Lower leg skin (tissue), 4 donors: ENCODE measurements at regions not wholly inside any gene's neighbourhood (a gene's known extent, or its start where the extent isn't known, plus 50 kb on each side); places are given as distances from the start of the nearest gene placed in this dataset.

Source experiments
- DNase-seq, 2 donors: peaks; one replicate each; pipeline ENCODE4 v3.0.0-alpha.2; 2019; ENCODE audit warnings: low spot score in 2 of 2
- H3K4me3 ChIP-seq: fragments of 200-600 bp; sonication (generic); 2 replicates; pipeline ENCODE4 v1.5.1; 2017; ENCODE audit warnings: mild to moderate bottlenecking, low read depth; ENCODE audit not compliant: poor library complexity, severe bottlenecking
- POLR2A ChIP-seq, 2 donors: fragments of 450-650 bp; IDR thresholded peaks; one replicate each; pipeline ENCODE4 v1.6.1; 2016 to 2017; ENCODE audit warnings: antibody characterized with exemption in 2 of 2, mild to moderate bottlenecking in 1 of 2, moderate library complexity in 1 of 2
- WGBS, 2 donors: methylation state at CpG; one replicate each; pipeline ENCODE4 v1.1.5; 2018; 5-methylcytosine and 5-hydroxymethylcytosine counted together
- intact Hi-C: fragments of 100-400 bp; cut with DNase I; formaldehyde crosslinking; loops from one replicate; pipeline ENCODE4 v1.15.0; 2023; ENCODE audit warnings: low total_unique reads
- TF ChIP-seq, protein P1 (sequence below), 3 donors: fragments of 450-650 bp; IDR thresholded peaks; one replicate each; pipeline ENCODE4 v1.5.1; 2016; ENCODE audit warnings: antibody characterized with exemption in 3 of 3, mild to moderate bottlenecking in 3 of 3, moderate library complexity in 2 of 3

DNA sequence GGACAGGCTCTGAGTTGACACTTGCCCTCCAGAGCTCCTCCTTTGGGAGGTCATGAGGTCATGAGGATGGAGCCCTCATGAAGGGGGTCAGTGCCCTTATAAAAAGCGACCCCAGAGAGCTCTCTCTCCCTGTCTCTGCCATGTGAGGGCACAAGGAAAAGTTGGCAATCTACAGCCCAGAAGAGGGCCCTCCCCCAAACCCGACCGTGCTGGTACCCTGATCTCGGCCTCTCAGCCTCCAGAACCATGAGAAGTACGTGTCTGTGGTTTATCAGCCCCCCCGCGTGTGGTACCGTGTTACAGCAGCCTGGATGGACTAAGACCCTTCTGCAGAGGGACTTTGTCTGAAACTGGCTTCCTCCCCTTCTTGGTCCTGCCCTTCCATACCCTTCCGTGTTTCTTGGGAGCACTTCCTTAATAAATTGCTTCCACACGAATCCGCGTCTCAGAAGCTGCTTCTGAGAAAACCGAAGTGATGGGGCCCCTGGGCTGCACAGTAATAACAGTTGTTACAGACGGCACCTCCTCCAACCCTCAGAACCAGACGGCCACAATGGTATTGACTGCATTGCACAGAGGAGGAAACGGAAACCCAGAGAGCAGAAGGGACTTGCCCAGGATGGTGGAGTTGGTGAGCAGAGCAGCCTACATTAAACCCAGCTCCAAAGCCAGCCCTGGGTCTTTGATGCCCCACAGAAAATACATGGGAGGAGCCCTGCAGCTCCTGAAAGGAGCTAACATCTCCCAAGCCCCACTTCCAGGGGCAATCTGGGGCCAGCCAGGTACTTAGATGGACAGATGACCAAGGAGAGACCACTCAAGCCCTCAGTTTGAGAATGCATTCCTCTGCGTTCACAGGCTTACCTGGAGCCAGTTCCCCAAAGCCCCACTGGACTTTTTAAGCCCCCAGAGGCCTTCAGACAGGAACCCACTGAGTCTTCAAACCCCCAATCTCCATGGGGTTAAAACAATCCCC is 242.7 kb downstream of the BCOR start:
- intact Hi-C loops = no loop called here
- DNase-seq = no peak
- WGBS, 2 donors = 78 to 89% methylated on average over 14 to 17 of the region's 17 CpGs
- TF ChIP-seq POLR2A (IDR thresholded peaks at IDR 0.05) = no peak
- TF ChIP-seq, protein P1, sequence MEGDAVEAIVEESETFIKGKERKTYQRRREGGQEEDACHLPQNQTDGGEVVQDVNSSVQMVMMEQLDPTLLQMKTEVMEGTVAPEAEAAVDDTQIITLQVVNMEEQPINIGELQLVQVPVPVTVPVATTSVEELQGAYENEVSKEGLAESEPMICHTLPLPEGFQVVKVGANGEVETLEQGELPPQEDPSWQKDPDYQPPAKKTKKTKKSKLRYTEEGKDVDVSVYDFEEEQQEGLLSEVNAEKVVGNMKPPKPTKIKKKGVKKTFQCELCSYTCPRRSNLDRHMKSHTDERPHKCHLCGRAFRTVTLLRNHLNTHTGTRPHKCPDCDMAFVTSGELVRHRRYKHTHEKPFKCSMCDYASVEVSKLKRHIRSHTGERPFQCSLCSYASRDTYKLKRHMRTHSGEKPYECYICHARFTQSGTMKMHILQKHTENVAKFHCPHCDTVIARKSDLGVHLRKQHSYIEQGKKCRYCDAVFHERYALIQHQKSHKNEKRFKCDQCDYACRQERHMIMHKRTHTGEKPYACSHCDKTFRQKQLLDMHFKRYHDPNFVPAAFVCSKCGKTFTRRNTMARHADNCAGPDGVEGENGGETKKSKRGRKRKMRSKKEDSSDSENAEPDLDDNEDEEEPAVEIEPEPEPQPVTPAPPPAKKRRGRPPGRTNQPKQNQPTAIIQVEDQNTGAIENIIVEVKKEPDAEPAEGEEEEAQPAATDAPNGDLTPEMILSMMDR (IDR thresholded peaks at IDR 0.05) = no peak
- no peak overlapping the region for H3K4me3 ChIP-seq

DNA sequence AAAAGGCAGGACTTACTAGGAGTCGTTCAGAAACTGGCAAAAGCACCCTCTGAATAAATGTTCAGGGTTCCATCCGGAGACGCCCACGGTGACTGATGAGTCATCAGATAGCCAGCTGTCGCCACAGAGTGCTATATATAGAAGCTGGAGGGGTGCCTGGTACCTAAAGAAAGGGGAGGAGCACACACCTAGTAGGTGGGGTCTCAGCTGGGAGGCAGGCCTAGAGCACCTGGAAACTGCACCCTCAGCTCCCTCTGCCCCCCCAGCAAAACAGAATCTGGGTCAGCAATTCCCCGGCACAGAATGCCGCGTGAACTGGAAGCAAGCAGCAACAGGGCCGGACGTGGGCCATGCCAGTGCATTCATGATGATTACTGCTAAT is 242.0 kb downstream of the BCOR start:
- 43 to 60% methylated on average over 1 to 10 of the region's 10 CpGs for WGBS, 2 donors
- peak in 1 of 2 donors; percentile 14 for DNase-seq
- TF ChIP-seq POLR2A (IDR thresholded peaks at IDR 0.05) = no peak
- TF ChIP-seq, protein P1 (IDR thresholded peaks at IDR 0.05) = no peak
- intact Hi-C loops = no loop called here
- no peak overlapping the region for H3K4me3 ChIP-seq

DNA sequence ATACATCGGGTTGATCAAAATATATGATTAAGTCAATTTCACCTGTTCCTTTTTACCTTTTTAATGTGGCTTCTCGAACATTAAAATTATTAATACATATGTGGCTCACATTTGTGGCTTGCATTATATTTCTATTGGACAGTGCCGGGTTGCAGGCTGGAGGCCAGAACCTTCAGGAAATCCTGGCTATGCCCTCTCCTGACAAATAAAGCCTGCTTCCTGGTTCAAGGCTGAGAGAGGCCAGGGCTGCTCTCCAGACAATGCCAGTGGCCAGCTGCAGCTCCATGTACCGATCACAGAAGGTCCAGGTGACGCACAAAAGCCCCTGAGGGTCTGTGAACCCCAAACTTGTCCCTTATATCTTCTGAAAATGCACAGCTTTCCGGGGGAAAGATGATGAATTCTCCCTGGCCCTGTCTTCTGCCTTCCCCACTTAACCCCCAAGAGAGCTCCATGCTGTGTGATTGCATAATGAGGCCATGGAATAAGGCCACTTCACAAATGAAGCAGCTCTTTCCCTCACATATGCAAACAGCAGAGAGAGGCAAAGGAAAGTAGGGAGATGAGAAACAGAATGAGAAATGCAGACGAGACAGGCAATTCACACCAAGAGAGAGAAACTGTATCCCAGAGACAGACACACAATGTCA is 241.2 kb downstream of the BCOR start:
- H3K4me3 ChIP-seq = no peak overlapping the region
- intact Hi-C loops = no loop called here
- TF ChIP-seq, protein P1 (IDR thresholded peaks at IDR 0.05) = no peak
- no peak for TF ChIP-seq POLR2A (IDR thresholded peaks at IDR 0.05)
- DNase-seq = no peak
- WGBS, 2 donors = 69 to 73% methylated on average over 6 to 7 of the region's 7 CpGs

DNA sequence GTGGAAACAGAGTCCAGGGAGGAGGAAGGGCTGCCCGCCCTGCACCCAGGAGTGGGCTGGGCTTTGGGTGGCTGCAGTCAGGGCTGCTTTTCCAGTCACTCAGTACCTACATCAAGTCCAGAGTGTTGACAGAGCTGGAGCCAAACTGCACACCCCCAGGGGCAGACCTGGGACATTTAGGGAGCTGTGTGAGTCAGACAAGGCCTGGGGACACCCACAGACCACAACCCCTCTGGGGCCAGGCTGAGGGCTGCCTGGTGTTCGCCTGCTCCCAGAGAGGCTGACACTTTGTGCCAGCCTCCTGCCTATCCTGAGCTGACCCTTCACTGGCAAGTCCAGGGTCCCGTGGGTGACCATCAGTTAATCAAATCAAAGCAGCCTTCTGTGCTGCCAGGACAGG is 240.0 kb downstream of the BCOR start:
- WGBS, 2 donors = 68 to 81% methylated on average over 2 to 3 of the region's 3 CpGs
- no peak for DNase-seq
- TF ChIP-seq, protein P1 (IDR thresholded peaks at IDR 0.05) = no peak
- TF ChIP-seq POLR2A (IDR thresholded peaks at IDR 0.05) = no peak
- intact Hi-C loops = no loop called here
- H3K4me3 ChIP-seq = no peak overlapping the region

DNA sequence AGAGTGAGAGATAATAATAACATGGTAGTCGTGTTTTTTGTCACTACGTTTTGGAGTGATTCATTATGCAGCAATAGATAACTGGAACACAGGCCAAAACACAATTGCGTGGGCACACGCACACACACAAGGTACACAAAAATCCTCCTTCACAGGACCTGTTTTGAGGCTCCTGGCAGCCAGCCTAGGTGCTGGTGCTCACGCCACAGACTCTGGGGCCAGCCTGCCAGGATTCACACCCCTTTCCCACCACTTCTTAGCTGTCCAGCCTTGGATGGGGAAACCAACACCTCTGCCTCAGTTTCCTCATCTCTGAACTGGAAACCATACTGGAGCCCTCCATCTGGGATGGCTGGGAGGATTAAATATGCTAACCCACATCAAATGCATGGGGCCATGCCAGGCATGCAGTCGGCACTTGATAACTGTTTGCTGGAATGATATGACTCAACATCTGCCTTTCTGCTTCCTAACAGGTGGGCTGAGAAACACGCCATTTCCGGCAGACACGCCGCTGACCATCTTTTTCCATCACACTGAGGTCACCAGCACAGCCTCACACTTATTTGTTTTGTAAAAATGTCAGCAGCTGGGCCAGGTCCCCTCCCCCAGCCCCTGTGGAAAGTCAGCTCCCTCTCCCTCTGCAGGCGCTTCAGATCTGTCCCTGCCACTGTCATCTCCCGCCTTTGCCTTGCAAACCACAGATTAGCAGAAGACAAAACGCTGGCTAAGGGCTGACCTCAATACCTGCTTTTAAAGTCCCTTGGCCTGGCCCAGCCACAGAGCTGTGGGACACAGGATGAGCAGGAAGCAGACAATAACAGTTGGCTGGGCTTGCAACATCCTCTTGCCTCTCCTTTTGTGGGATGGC is 237.5 kb downstream of the BCOR start:
- no peak for DNase-seq
- TF ChIP-seq, protein P1 (IDR thresholded peaks at IDR 0.05) = no peak
- TF ChIP-seq POLR2A (IDR thresholded peaks at IDR 0.05) = no peak
- 28 to 50% methylated on average over 6 to 13 of the region's 13 CpGs for whole genome bisulfite sequencing, 2 donors

More for the DNA sequence above, 237.5 kb downstream of the BCOR start:
- intact Hi-C loops = no loop called here
- no peak overlapping the region for H3K4me3 ChIP-seq
